Renal pelvis (tissue), 1 donor: ENCODE measurements at regions not wholly inside any gene's neighbourhood (a gene's known extent, or its start where the extent isn't known, plus 50 kb on each side); places are given as distances from the start of the nearest gene placed in this dataset.
"Not testable (repeated sequence)": the region's sequence is repeated elsewhere in the genome, so short reads cannot be mapped to it uniquely, and the experiment has no call there.

Experiments
- DNase-seq: peaks from one replicate; pipeline ENCODE4 v3.0.0-alpha.2; 2013

- not testable (repeated sequence) for DNase-seq
Observed at GRCh38 chr2:87574193-87575119, 173.4 kb upstream of the PLGLB2 start.

DNA sequence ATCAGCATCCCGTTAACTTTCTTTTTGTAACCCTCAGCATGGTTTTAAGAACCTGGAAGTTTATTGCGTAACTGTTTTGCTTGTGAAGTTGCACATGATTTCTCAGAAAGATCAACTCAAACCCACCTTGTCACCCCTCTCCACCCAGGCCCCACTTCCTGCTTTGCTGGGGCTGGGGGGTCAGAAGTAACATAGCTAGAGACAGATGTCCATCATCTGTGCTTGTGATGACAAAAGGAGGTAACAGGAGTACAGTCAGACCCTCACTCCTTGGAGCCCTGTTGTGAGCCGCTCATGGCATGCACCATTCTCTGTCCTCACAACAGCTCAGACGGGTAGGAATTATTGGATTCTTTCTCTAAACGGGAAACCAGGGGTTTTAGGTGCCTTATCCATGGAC is 172.7 kb upstream of the PLGLB2 start:
- not testable (repeated sequence) for DNase-seq

DNA sequence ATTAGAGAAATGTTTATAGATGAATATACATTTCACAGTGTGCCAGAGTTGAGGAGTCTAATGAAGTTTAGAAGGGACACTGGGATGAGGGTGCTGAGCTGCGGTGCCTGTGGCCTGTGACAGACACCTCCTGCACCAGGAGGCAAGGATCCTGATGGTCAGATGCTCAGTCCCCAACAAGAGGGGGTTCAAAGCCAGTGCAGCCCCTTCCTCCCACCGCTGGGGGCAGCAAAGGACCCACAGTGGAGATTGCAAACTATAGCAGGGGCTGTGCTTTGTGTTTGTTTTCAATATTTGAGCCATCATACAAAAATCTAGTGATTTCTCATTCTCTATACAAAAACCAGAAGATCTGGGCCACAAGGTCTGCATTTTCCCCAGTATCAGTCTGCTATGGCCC is 170.5 kb upstream of the PLGLB2 start:
- not testable (repeated sequence) for DNase-seq

DNA sequence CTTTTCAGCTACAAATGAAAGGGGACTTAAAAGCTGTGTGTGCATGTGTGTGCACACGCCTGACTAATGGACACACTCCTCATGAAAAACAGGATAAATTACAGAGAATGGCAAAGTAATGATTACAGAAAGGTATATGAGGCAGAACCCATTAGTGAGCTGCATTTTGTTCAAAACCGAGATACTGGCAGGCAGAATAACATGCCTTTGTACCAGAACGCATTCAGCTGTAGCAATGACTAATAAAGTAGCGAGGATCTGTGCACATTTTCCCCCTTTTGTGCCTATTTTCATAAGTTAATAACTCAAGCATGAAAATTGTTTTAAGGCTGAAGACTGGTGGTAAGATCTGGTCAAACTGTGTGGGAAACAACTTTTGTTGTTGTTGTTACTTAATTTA is 165.7 kb upstream of the PLGLB2 start:
- not testable (repeated sequence) for DNase-seq

GRCh38 chr2:87582579-87582978 is 165.3 kb upstream of the PLGLB2 start:
- DNase-seq, result not testable (repeated sequence)

DNA sequence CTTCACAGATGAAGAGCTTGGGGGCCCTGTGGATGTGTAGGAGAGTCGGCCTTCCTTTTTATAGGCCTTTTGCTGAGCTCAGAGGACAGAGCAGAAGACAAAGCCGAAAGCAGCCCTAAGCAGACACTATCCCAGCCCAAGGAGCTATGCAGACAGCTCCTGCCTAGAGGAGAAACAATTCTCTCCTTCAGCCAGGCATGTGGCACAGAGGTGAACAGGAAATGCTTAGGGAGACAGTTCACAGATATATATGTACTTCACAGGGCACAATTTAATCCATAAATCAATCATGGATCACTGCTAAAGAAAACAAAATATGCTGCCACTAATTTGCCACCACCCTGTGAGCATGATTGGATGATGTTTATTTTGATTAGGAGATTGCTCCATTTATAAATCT is 164.5 kb upstream of the PLGLB2 start:
- not testable (repeated sequence) for DNase-seq

DNA sequence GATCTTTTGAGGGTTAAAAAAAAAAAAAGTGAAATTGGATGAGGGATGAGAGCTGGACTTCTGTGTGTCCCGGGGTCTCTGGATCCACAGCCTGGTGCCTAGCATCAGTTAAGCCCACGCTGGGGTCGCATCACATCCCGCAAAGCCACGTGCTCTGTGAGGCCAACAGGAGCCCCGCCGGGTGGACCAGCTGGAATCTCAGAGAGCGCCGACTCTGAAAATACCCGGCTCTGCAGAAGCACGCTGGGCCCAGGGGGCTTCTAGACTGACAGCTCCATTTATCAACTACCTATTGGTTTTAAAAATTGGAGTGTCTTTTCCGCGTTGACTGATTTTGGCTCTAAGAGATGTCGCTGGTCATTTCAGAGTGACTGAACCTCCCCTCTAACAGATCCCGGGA is 164.1 kb upstream of the PLGLB2 start:
- not testable (repeated sequence) for DNase-seq

DNA sequence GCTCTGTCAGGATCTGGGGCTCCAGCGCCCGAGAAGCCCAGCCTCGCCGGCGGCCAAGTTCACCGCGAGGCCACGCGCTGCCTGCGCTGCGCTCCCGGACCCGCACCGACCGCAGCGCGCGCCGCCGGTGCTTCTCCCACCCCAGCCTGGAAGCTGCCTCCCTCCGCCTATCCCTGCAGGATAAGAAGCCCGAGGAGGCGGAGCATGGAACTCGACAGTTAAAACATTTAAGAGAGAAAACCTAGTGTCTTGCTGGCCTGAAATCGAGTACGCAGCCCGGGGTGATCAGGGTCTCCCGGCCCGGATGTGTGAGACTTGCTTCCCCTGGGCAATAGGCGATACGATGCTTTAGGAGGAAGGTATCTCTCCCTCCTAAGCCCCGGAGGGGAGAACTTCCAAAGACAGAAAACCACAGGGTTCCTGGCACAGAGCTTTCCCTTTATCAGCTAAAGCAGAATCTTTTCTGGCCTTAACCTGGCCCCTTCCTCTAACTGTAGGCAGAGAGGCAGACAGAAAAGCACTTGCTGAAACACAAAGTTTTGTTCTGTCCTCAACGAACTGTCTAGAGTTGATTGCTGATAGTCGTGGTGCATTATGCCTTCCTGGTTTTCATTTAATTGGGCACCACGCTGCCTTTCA is 163.5 kb upstream of the PLGLB2 start:
- peak; percentile 42 for DNase-seq

DNA sequence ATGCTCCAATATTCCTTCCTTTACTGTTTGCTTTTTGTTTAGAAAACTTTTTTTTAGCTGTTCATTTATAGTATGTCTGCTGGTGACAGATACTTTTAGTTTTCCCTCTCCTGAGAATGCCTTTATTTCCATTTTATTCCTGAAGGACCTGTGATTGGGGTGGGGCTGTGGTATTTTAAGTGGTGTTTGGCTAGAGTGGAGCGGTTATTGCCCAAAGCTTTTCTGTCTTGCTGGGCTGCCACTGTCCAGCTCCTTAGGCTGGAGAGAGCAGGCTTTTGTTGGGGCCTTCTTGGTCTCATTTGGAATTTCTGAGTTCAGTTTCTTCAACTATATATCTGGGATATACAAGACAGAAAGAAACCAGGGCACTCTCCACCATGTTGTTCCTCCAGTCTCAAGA is 160.0 kb upstream of the PLGLB2 start:
- DNase-seq, result not testable (repeated sequence)

GRCh38 chr2:87592974-87593373 is 154.9 kb upstream of the PLGLB2 start:
- DNase-seq, result not testable (repeated sequence)

DNA sequence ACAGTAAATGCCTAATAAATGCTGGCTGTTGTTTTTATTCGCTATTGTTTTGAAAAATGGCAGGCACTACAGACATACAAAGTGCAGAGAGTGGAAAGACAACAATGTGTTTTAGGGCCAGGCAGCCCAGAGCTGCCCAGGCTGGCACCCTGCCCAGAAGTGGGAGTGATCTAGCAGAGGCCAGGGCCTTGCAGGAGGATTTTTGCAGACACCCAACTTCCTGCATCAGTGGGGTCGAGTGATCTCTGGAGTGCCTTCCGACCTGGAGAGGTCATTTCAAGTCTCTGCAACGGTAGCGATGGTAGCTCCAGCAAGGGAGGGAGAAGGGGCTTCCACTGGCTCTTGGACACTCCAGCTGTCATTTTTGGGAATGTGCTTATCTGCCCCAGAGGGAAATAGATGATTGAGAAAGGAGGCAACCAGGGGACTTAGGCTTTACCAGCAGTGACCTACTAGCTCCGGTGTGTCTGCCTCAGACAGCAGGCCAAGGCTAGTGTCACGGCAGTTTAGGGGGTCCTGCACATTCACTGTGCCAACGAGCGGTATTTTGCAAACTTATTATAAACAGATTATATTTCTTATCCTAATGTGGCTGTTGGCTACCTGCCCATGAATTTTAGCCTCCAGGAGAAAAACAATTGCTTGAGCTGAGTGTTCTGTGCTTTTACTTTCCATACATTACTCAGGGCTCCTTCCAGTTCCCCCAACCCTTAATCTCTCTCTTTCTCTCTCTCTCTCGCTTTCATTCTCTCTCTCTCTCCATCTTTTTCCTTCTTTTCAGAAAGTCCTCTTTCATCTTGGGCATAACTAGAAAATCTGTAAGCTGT is 153.9 kb upstream of the PLGLB2 start:
- DNase-seq, result not testable (repeated sequence)

DNA sequence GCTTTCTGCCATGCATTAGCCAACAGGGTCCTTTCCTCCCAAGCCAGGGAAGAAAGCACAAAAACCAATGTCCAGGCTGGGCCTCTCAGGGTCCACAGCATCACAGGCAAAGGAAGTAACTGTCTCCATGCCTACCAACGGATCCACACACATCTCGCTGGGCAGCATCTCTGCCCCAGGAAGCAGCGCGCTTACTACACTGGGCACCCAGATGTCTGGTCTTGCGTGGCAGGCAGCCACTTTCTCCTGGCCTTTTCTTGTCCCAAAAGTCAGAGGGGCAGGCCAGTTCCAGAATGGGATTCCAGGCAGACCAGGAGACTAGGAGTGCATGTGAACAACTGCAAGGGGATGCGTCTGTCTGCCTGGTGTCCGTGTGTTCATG is 153.3 kb upstream of the PLGLB2 start:
- DNase-seq, result not testable (repeated sequence)

DNA sequence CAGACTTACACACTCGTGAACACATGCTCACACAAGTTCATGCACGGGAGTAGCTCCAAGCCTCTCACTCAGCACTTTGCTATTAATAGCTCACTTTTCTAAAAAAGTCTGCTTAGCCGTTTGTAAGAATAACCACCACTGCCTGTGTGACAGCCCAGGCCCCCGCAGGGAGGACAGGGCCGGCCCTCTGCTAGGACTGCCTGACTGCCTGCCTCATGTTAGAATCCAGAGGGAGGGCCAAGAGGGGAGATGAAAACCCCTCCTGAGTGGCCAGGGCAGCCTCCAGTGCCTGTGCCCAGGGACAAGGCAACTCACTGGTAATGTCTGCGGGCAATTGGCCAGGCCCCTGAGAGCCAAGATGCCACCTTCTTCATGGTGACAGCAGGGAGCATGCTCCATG is 152.9 kb upstream of the PLGLB2 start:
- DNase-seq, result not testable (repeated sequence)

DNA sequence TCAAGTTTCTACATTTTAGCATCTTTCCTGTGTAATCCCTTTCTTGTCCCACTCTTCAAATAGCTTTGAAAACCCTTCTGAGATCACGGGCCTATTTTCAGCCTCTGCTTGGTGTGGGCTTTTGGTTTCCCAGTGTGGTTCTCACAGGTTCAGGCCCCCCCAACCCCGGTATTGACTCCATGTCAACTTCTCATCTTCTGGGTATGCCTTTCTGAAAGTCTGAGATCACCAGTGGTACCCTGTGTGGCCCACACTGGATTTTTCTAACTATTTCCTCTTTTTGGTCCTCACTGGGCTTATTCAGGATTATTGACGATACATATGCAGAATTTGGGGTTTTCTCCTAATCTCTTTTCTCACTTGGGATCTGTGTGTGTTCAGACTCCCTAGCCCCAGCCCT is 146.9 kb upstream of the PLGLB2 start:
- DNase-seq, result not testable (repeated sequence)

- not testable (repeated sequence) for DNase-seq
Observed at GRCh38 chr2:87602118-87602517, 145.8 kb upstream of the PLGLB2 start.

- not testable (repeated sequence) for DNase-seq
Observed at GRCh38 chr2:87602728-87603127, 145.2 kb upstream of the PLGLB2 start.

- DNase-seq, result not testable (repeated sequence)
Observed at GRCh38 chr2:87603418-87604278, 144.2 kb upstream of the PLGLB2 start.

- DNase-seq, result not testable (repeated sequence)
Observed at GRCh38 chr2:87604279-87604818, 143.5 kb upstream of the PLGLB2 start.

DNA sequence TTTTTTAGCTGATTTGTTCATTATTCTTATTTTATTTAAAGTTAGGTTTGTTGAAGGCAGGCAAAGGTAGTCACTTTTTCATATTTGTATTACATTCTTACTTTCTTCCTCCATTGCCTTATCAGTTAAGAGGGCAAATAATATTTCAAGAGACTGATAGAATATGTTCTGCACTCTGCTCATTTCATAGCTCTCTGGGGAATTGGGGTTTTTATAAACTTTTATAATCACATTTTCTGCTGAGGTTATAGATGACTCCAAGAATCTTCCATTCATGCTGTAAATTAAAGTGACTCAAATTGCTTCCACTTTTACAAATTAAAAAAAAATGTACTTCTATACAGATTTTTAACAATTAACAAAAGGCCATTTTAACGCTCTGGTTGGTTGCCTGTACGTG is 142.9 kb upstream of the PLGLB2 start:
- not testable (repeated sequence) for DNase-seq

DNA sequence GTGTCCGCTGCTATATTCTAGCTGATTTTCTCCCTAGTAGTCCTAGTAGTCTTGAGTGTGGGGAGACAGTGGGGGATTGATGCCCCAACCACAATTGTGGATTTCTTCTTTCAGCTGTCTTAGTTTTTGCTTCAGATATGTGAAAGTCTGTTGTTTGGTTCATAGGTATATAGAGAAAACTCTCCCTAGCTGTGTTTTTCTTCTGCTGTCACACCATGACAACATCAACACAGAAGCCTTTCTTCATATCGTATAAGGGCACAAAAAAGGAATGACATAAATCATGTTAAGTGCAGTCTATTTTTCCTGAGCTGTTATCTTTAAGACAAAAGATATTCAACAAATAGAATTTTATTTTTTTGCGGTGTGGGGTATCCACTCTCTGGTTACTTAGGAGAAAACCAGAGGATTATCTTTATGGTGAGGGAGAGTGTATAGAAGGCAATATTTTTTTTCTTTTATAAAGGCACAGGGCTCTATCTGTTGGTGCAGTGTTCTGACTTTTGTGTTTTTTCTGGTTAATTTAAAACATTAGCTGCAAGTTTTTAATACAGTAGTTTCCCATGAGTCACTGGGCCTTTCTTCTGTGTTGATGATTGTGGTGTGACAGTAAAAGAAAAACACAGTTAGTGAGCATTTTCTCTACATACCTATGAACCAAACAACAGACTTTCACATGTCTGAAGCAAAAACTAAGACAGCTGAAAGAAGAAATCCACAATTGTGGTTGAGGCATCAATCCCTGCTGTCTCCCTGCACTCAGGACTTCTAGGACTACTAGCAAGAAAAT is 139.3 kb upstream of the PLGLB2 start:
- not testable (repeated sequence) for DNase-seq
